ENCODE measurements at regions not wholly inside any gene's neighbourhood (a gene's known extent, or its start where the extent isn't known, plus 50 kb on each side); places are given as distances from the start of the nearest gene placed in this dataset.

DNA sequence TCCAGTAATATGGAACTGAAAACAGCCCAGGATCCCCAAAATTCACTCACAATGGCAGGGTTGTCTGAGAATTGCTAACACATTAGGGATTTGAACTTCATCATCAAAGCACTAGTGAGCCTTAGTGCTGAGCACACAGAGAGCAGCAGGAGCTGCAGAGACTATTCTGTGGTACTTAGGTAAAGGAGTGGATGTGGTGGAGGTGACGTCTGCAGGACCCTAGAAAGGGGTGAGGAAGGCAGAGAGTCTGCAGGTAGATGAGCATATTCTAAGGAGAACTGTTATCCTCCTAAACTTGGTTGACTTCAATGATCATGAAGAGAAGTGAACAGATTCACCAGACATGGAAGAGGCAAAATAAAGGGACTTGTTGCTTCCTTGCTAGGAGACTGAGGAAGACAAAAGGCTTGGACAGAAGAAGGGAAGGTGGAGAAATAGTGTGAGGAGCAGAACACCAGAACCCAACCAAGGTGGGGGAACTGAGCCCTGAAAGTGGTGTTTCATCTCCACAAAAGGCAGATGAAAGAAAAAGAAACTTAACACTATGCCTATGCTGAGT lies 1164.0 kb downstream of the TMEM121 start:
- TF ChIP-seq EZH2 (IDR thresholded peaks at IDR 0.05) (no peak), POLR2AphosphoS5 (IDR thresholded peaks at IDR 0.05; ENCODE audit: borderline replicate concordance, low read depth, low read length) (no peak), FOXP2 (optimal IDR thresholded peaks at IDR 0.05; ENCODE audit: control extremely low read depth, extremely low read length, insufficient read depth) (no peak)

Data from SK-N-MC (cell line).